ENCODE measurements at regions not wholly inside any gene's neighbourhood (a gene's known extent, or its start where the extent isn't known, plus 50 kb on each side); places are given as distances from the start of the nearest gene placed in this dataset.
"Not testable (repeated sequence)": the region's sequence is repeated elsewhere in the genome, so short reads cannot be mapped to it uniquely, and the experiment has no call there.

GRCh38 chr3:51617597-51617996, 53.5 kb upstream of the TEX264 start:
- H2BK15ac ChIP-seq (ENCODE audit: low read depth, low read length): no peak overlapping the region
- no peaks in the 10 kb centered on the region for H3K9me3 ChIP-seq (ENCODE audit: control insufficient read depth, low read depth, low read length)
- no peak overlapping the region for H3K4ac ChIP-seq (ENCODE audit: low read depth, low read length)
- H4K20me1 ChIP-seq (ENCODE audit: control insufficient read depth, insufficient read depth, insufficient read length): no peaks in the 10 kb centered on the region
- no peak overlapping the region for H3K23ac ChIP-seq (ENCODE audit: insufficient read length, low read depth, low read length)
- no peak overlapping the region for H3K18ac ChIP-seq (ENCODE audit: insufficient read length, low read depth, low read length)
- H2BK20ac ChIP-seq (ENCODE audit: low read depth, low read length, poor library complexity, severe bottlenecking): no peak overlapping the region
- no peak for DNase-seq
- WGBS (ENCODE audit: extremely low coverage, insufficient read length, low lambda C conversion rate): no CpG with 5 or more reads among the region's 3 CpGs
- Mint-ChIP-seq H3K27me3 (ENCODE audit: low read depth) (no peaks in the 10 kb centered on the region), H3K36me3 (ENCODE audit: insufficient read depth in 1 of 3, low read depth in 3 of 3) (no peaks in the 10 kb centered on the region), H3K4me1 (peaks cover 15% of the 10 kb centered on the region in 2 experiments), H3K27ac (no peak overlapping the region; a peak in 1 of 7 replicates), H3K9me3 (no peaks in the 10 kb centered on the region), H3K4me3 (no peak overlapping the region)
- H2BK120ac ChIP-seq (ENCODE audit: low read depth, low read length, poor library complexity, severe bottlenecking): no peak overlapping the region
- no peak overlapping the region for H2BK5ac ChIP-seq (ENCODE audit: insufficient read length, low read length)
- no peak overlapping the region for H4K8ac ChIP-seq (replicated peaks; ENCODE audit: insufficient read length, low read depth, low read length)
- no peak overlapping the region for H3T11ph ChIP-seq (ENCODE audit: low read length)
- H3K9ac ChIP-seq (ENCODE audit: extremely low read depth, insufficient read length, low read length): no peak overlapping the region
- H3K4me1 ChIP-seq (ENCODE audit: insufficient read depth, low read length): no peaks in the 10 kb centered on the region; the same call in 1 of the 2 replicates
- no peak overlapping the region for H3K27ac ChIP-seq (ENCODE audit: insufficient read length, low read depth, low read length)
- H3K27me3 ChIP-seq (ENCODE audit: insufficient read depth, low read length): no peaks in the 10 kb centered on the region
- no peak overlapping the region for H3K14ac ChIP-seq (ENCODE audit: insufficient read depth, low read length)
- H2AK5ac ChIP-seq (ENCODE audit: insufficient read length, low read length): no peak overlapping the region
- no peak overlapping the region for H3K56ac ChIP-seq (ENCODE audit: insufficient read length, low read depth, low read length)
- no peak overlapping the region for H2AFZ ChIP-seq (ENCODE audit: low read length)
- H3K4me2 ChIP-seq (ENCODE audit: insufficient read depth, insufficient read length, low read length): no peak overlapping the region
- H3K79me1 ChIP-seq (ENCODE audit: insufficient read depth, low read depth, low read length, poor library complexity, severe bottlenecking): no peaks in the 10 kb centered on the region
- TF ChIP-seq, protein P1, sequence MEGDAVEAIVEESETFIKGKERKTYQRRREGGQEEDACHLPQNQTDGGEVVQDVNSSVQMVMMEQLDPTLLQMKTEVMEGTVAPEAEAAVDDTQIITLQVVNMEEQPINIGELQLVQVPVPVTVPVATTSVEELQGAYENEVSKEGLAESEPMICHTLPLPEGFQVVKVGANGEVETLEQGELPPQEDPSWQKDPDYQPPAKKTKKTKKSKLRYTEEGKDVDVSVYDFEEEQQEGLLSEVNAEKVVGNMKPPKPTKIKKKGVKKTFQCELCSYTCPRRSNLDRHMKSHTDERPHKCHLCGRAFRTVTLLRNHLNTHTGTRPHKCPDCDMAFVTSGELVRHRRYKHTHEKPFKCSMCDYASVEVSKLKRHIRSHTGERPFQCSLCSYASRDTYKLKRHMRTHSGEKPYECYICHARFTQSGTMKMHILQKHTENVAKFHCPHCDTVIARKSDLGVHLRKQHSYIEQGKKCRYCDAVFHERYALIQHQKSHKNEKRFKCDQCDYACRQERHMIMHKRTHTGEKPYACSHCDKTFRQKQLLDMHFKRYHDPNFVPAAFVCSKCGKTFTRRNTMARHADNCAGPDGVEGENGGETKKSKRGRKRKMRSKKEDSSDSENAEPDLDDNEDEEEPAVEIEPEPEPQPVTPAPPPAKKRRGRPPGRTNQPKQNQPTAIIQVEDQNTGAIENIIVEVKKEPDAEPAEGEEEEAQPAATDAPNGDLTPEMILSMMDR (conservative IDR thresholded peaks at IDR 0.05): no peak
- H3K79me2 ChIP-seq (ENCODE audit: insufficient read depth, low read length): no peaks in the 10 kb centered on the region
- H4K91ac ChIP-seq (ENCODE audit: insufficient read length, low read depth, low read length): no peak overlapping the region
- H3K23me2 ChIP-seq (ENCODE audit: insufficient read length, low read depth, low read length, poor library complexity, severe bottlenecking): no peaks in the 10 kb centered on the region
- H2BK12ac ChIP-seq (ENCODE audit: insufficient read length, low read depth, low read length): no peak overlapping the region
- no peak overlapping the region for H4K5ac ChIP-seq (ENCODE audit: insufficient read length, low read depth, low read length)

DNA sequence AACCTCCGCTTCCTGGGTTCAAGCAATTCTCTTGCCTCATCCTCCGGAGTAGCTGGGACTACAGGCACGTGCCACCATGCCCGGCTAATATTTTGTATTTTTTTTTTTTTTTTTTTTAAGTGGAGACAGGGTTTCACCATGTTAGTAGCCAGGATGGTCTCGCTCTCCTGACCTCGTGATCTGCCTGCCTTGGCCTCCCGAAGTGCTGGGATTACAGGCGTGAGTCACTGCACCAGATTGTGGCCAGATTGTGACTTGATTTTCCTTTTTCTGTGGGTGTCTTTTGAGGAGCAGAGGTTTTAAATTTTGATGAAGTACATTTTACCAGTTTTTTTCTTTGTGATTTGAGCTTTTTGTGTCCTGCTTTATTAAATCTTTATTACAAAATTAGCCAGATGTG, 53.0 kb upstream of the TEX264 start:
- not testable (repeated sequence) for H3K79me1 ChIP-seq (ENCODE audit: insufficient read depth, low read depth, low read length, poor library complexity, severe bottlenecking); H3K79me2 ChIP-seq (ENCODE audit: insufficient read depth, low read length); H4K5ac ChIP-seq (ENCODE audit: insufficient read length, low read depth, low read length); H3K27me3 Mint-ChIP-seq (ENCODE audit: low read depth); H4K8ac ChIP-seq (replicated peaks; ENCODE audit: insufficient read length, low read depth, low read length); H3K4ac ChIP-seq (ENCODE audit: low read depth, low read length); H2BK15ac ChIP-seq (ENCODE audit: low read depth, low read length); H3T11ph ChIP-seq (ENCODE audit: low read length); H3K4me2 ChIP-seq (ENCODE audit: insufficient read depth, insufficient read length, low read length); H3K9ac ChIP-seq (ENCODE audit: extremely low read depth, insufficient read length, low read length); H3K9me3 Mint-ChIP-seq; H2AFZ ChIP-seq (ENCODE audit: low read length); H3K18ac ChIP-seq (ENCODE audit: insufficient read length, low read depth, low read length); H3K9me3 ChIP-seq (ENCODE audit: control insufficient read depth, low read depth, low read length); H4K20me1 ChIP-seq (ENCODE audit: control insufficient read depth, insufficient read depth, insufficient read length); H3K27me3 ChIP-seq (ENCODE audit: insufficient read depth, low read length); H2BK120ac ChIP-seq (ENCODE audit: low read depth, low read length, poor library complexity, severe bottlenecking); H3K4me3 Mint-ChIP-seq; H3K14ac ChIP-seq (ENCODE audit: insufficient read depth, low read length); H3K4me1 ChIP-seq (ENCODE audit: insufficient read depth, low read length); H3K23me2 ChIP-seq (ENCODE audit: insufficient read length, low read depth, low read length, poor library complexity, severe bottlenecking); H3K23ac ChIP-seq (ENCODE audit: insufficient read length, low read depth, low read length); H4K91ac ChIP-seq (ENCODE audit: insufficient read length, low read depth, low read length); H2BK12ac ChIP-seq (ENCODE audit: insufficient read length, low read depth, low read length); H2BK20ac ChIP-seq (ENCODE audit: low read depth, low read length, poor library complexity, severe bottlenecking); H3K36me3 Mint-ChIP-seq (ENCODE audit: insufficient read depth in 1 of 3, low read depth in 3 of 3); H3K27ac ChIP-seq (ENCODE audit: insufficient read length, low read depth, low read length); H2AK5ac ChIP-seq (ENCODE audit: insufficient read length, low read length); H3K56ac ChIP-seq (ENCODE audit: insufficient read length, low read depth, low read length); H2BK5ac ChIP-seq (ENCODE audit: insufficient read length, low read length); DNase-seq
- Mint-ChIP-seq H3K27ac (peak overlapping the region in 2 of 3 experiments; percentile 12 to 17; a peak in 3 of 7 replicates), H3K4me1 (peaks cover 15% of the 10 kb centered on the region in 2 experiments)
- no CpG with 5 or more reads among the region's 8 CpGs for WGBS (ENCODE audit: extremely low coverage, insufficient read length, low lambda C conversion rate)

Measured in H9 (cell line).